WI38 (cell line): ENCODE measurements at regions not wholly inside any gene's neighbourhood (a gene's known extent, or its start where the extent isn't known, plus 50 kb on each side); places are given as distances from the start of the nearest gene placed in this dataset.

ENCODE experiments used
- H3K4me3 ChIP-seq: 2 replicates; pipeline ENCODE4 v1.5.1; 2011; ENCODE audit warnings: low read depth, mild to moderate bottlenecking, control low read depth, low read length
- CTCF ChIP-seq: IDR thresholded peaks from 2 replicates; pipeline ENCODE4 v1.5.1; 2012; ENCODE audit warnings: low read depth, mild to moderate bottlenecking, control low read depth, low read length

- no peak overlapping the region for H3K4me3 ChIP-seq
- no peak for TF ChIP-seq CTCF
These were observed 211.2 kb downstream of the C6orf118 start for GRCh38 chr6:165098165-165098564.

GRCh38 chr6:165096868-165097267 lies 212.5 kb downstream of the C6orf118 start:
- no peak overlapping the region for H3K4me3 ChIP-seq
- TF ChIP-seq CTCF, result no peak

- TF ChIP-seq CTCF, result no peak
- H3K4me3 ChIP-seq, result no peak overlapping the region
These were observed 213.2 kb downstream of the C6orf118 start for GRCh38 chr6:165096209-165096608.

GRCh38 chr6:165092881-165093595 lies 216.4 kb downstream of the C6orf118 start:
- H3K4me3 ChIP-seq, result no peak overlapping the region
- no peak for TF ChIP-seq CTCF

GRCh38 chr6:165091121-165091785 lies 218.2 kb downstream of the C6orf118 start:
- no peak overlapping the region for H3K4me3 ChIP-seq
- no peak for TF ChIP-seq CTCF

GRCh38 chr6:165090242-165090641 lies 219.2 kb downstream of the C6orf118 start:
- no peak overlapping the region for H3K4me3 ChIP-seq
- no peak for TF ChIP-seq CTCF

GRCh38 chr6:165086814-165087213 lies 222.6 kb downstream of the C6orf118 start:
- H3K4me3 ChIP-seq, result no peak overlapping the region
- TF ChIP-seq CTCF, result no peak
